NCI-H510A treated with DMSO at 0.1 percent for 48 hours (cell line): ENCODE measurements at regions not wholly inside any gene's neighbourhood (a gene's known extent, or its start where the extent isn't known, plus 50 kb on each side); places are given as distances from the start of the nearest gene placed in this dataset.
"Not testable (repeated sequence)": the region's sequence is repeated elsewhere in the genome, so short reads cannot be mapped to it uniquely, and the experiment has no call there.

Source experiments
- DNase-seq: peaks from one replicate; lab custom pipeline; 2025; lab: John Stamatoyannopoulos, UW

DNA sequence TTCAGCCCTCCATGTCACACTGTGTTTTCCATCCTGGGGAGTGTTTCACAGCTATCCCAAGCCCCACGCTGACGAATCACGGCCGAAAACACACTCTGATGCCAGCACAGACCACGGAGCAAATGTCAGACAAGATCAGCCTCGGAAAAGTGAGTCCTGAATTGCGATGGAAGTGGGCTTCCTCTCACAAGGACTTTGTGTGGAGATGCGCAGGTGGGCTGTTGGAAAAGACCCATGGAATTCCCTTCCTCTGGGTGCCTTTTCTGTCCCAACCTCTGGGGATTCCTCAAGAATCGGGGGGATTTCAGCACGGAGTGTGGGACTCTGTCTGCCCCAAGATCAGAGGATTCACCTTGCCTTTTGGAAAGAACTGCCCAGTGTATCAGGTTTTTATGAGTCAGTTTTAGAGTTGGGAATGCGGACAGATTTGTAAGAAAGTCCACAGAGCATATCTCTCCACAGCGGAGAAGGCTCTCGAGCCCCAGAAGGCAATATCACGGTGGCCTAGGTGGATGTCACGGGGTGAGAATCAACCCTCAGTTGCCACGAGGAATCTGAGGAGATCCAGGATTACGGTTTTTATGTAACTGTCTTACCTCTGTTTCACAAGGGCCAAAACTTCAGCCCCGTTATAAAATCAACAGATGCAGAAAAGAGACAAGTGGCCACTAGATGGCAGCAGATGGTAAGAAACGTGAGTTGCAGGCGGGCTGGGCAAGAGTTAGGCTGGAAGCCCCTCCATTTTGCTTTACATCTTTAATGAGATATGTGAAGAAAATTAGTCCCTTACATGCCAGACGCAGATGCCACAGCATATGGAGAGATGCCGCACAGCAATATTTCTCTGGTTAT lies 201.9 kb downstream of the DAD1 start:
- DNase-seq = peak; percentile 20

DNA sequence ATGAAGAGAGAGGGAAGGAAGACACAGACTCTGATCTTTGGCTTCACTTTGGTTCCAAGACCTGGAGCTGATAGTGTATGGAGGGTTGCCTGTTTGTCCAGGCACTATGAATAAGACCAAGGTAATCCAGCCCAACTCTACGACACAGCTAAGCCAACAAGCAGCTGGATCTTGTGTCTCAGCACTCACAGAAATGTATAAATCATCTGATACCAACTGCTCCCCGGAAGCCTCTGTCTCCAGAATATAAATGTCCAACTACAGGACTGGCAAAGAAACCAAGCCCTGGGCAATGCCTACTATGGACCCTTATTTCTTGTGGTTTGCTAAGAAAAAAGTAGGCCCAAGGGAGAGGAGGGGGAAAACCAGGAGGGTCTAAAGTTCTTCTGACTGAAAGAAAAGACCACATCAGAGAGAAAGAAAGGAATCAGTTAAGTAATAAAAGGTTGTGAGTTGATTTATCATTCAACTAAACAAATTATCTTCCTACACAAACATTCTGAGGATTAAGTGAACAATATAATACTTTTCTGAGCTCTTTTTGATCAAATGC lies 204.0 kb downstream of the DAD1 start:
- no peak for DNase-seq

DNA sequence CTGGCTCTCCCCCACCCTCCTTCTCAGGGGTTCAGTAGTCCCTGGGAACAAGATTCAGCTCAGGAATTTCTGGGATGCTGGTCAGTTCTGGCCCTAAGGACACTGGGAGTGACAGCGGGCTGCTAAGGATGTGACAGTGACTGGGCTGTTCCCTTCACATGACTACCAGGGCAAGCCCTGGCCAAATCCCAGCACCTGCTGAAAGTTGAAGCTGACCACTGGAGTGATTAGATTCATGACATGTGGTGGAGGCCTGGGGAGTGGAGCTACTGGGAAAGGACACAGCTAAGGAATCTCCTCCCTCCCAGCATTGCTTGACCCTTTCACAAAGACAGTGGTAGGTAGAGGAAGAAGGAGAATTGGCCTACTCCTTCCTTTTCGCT lies 204.9 kb downstream of the DAD1 start:
- DNase-seq = no peak

DNA sequence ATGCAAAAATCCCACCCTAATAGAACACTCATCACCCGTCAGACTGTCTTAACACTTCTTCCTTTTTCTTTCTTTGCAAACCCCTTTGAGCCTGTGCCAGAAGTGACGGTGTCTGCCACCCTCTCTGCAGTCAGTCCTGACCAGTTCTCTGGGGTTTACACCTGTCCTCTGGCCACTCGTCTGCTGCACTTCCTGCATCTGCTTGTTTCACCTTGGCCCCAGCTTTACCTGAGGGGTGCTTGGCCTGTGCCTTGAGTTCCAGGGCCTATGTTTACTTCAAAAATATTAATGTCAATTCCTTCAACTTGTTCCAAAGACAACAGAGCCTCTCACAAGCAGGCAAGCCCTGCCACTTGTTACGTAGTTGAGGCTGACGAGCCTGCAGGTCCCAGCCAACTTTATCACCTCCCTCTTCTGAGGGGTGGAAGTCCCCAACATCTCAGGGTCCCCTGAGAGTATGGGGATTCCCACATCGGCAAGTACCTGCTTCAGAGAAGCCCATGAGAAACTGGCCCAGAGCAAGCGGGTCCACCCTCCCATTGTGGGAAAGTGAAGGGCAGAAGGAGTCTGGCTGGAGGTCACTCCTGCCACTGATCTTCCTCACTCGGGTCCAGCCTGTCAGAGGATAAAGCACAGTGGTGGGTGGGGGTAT lies 205.4 kb downstream of the DAD1 start:
- DNase-seq = no peak

DNA sequence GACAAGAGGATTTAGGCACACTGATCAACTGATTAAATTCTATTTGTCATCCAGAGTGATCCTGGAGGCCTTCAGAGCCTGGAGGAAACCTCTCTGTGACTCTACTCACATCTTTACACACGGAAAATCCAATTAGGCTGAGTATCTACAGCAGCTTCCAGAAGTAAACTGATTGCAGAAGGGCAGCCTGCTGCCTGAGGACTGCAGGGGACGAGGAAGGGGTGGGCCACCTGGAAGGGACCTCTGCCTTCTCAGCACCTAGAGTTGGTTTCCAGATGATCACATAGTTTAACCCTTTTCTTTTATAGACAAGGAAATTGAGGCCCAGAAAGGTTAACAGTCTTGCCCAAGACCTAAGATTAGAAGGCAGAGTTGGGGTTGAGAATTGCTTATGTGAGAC lies 206.1 kb downstream of the DAD1 start:
- DNase-seq = no peak

DNA sequence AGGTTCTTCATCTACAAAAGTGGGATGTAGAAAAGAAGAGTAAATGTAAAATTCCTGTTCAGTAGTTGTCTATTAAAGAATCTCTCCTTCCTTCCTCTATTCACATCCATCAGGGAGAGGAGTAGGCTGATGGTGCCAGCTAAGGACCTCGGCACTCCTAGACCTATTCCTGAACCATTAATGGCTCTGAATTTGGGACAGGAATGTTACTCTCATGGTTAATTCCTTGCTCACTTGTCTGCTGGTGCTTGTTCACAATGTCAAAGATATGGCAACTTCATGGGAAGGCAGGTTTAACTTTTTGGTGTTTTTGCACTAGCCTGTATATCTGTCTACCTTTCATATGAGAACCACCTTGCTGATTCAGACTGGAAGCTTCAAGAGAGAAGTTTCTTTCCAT lies 206.6 kb downstream of the DAD1 start:
- no peak for DNase-seq

DNA sequence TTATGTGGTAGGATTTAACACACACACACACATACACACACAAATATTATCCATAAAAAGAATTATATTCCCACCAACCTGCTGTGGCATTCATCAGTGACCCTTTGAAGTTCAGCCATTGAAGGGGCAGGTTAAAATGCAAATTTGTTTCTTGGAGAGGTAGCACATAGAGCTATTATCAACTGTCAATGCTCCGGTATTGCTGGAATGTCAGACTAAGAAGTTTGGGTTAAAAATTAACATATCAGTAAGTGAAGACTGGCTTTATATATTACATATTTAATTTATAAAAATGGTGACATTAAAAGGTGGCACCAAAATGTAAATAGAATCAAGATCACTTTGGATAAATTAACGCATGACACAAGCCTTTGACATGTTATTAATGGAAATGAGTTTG lies 207.3 kb downstream of the DAD1 start:
- DNase-seq = no peak

DNA sequence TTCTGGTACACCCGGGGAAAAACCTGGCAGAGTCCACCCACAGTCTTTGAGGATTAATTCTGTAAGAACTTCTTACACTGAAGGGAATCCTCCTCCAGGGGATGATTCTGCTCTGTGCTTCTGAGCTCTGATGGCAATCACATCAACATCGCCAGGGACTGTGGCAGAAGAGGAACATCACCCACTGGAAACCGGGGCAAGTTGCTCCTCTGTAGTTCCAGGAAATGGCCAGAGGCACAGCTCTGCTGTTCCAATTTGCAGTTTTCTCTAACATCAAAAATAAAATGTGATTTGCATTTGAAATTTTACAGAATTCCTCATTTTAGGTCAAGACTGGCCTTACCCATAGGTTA lies 207.6 kb downstream of the DAD1 start:
- DNase-seq = no peak

DNA sequence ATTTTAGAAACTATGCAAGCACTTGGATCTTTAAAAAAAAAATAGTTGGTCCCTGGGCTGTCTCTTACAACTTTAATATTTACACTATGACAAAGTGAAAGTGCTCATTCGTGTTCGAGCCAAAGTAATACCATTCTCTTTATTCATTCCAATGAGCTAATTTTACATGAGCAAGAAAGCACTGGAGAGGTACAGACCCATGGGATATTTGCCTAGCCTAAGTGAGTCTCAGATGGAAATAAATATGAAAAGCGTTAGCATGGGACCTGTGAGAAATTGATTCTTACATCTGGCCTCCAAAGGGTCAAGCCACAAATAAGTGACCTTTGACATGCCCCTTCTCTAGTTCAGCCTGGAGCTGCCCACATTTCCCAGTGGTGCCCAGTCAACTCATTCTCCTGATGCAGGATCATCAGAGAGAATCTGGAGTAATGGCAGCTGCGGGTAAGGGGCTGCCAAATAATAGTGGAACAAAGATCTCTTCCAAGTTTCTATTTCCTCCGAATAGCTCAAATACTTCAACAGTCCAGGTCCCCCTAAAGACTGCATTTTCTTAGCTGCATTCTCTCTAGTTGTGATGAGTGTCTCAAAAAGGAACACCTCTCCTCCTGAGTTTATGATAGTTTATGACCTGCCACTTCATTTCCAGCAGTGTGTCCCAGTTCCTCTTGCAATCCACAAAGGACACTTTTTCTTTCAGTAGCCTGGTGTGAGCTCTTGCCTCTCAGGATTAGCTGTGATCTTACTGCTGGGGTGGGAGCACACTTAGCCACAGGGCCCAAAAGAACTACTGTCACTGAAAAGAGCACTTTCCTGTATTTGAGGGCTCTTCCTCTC lies 208.2 kb downstream of the DAD1 start:
- no peak for DNase-seq

DNA sequence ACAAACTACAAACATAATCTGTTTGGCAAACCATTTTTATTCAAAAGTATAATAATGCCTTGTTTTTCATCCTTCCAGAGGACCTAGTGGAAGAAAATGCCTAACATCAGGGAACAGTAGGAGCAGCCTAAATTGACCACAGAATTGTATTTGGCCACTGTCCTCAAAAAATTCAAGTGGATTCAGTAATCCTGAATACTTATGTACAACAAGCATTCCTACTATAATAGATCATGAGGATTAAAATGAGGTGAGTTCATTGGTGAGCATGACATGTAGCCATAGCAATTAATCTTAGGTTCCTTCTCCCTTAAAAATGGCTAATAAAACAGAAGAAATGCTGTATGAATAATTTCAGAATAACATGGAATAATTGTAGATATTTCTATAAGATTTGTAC lies 209.3 kb downstream of the DAD1 start:
- no peak for DNase-seq

DNA sequence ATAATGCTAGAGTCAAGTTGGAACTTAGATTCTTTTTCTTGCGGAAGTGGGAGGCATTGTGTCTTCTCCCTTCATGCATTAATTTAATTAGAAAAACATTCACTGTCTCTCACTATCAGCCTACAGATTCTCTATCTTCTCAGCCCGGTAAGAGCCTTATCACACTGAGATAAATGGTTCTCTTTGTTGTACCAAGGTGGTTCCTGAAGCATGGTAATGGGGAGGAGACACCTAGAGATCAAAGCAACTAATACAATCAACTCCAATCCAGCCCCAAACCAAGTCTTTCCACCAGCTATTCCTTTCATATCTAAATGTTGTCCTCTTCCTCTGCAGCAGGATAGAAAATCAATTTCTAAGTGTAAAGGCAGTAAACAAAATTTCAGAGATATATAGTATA lies 210.8 kb downstream of the DAD1 start:
- DNase-seq = no peak

DNA sequence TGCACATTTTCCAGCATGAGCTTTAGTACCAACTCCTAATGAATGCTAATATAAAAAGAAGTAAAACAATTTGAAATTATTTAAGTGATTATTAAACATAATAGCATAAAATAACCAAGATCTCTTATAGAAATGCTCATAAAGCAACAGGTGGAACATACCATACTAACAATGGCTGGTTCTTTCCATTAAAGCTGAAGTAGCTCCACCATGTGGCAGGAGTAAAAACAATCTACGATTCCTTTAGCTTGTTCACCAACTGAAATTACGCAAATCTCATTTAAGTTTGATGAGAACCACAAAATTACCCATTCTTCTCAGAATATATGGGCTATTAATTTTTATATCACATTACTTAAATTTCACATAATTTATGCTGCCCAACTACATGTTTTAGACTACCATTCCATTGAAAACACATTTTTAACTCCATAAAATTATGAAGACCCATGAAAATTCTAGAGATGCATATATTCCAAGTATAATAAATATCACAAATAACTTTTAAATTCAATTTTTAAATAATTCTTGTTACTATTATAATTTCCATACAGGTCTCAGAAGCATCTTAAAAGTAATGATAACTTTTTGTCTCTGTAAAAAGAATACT lies 213.6 kb downstream of the DAD1 start:
- no peak for DNase-seq

DNA sequence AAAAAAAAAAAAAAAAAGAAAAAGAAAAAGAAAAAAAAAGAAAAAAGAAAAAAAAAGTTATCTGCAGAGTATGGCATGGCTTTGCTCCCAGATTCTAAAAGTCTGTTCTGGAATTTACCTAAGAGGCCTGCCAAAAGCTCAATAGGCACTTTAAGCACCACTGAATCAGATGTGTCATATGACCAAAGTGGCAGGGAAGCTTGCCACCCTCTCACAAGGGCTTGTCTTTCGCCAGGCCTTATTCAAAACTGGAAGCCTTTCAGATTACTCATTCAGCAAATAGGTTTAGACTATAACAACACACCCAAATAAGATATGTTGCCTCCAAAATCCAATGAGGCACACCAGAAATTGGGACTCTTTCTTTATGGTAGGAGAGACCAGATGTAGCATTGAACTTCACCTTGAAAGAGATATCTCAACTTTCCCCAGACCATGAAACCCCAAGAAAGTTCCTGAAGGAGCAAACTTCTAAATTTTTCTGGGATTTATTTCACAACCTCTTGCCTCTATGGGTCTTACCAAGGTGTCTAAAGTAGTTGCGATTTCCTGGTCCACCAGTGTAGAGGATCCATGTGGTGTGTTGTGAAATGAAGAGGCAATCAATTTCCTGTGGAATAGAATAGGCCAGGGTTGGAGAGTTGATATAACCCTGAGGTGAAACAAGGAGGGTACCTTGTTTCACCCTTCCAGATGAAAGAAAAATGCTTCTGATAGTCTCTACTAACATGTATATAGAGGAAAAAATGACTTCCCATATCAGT lies 218.8 kb downstream of the DAD1 start:
- no peak for DNase-seq

DNA sequence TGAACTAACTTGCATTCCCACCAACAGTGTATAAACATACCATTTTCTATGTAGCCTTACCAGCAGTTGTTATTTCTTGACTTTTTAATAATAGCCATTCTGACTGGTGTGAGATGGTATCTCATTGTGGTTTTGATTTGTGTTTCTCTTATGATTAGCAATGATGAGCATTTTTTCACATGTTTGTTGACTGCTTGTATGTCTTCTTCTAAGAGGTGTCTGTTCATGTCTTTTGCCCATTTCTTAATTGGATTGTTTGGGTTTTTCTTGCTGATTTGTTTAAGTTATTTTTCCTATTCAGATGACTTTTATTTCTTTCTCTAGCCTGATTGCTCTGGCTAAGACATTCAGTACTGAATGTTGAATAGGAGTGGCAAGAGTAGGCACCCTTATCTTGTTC lies 230.3 kb downstream of the DAD1 start:
- no peak for DNase-seq

DNA sequence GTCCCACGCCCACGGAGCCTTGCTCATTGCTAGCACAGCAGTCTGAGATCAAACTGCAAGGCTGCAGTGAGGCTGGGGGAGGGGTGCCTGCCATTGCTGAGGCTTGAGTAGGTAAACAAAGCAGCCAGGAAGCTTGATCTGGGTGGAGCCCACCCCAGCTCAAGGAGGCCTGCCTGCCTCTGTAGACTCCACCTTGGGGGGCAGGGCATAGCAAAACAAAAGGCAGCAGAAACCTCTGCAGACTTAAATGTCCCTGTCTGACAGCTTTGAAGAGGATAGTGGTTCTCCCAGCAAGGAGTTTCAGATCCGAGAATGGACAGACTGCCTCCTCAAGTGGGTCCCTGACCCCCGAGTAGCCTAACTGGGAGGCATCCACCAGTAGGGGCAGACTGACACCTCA lies 239.7 kb downstream of the DAD1 start:
- DNase-seq = not testable (repeated sequence)

DNA sequence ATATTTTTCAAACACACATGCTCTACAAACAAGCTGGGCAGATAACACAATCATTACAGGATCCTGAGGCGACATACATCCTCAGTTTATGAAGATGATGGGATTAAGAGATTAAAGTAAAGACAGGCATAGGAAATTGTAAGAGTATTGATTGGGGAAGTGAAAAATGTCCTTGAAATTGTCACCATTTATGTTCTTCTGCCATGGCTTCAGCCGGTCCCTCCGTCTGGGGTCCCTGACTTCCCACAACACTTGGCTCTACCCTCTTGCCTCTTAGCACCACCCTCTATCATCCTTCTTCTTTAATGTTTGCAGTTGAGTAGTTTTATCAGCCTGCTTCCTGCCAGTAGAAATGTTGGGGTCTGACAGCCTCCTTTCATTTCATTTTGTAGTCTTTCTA lies 244.4 kb downstream of the DAD1 start:
- no peak for DNase-seq

DNA sequence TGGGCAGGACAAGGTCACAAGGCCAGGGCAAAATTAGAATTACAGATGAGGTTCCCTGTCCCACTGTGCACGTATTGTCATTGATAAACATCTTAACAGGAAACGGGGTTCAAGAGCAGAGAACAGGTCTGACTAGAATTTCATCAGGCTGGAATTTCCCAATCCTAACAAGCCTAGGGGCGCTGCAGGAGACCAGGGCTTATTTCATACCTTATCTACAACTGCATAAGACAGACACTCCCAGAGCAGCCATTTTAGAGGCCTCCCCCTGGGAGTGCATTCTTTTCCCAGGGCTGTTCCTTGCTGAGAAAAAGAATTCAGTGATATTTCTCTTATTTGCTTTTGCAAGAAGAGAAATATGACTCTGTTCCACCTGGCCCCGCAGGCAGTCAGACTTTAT lies 244.8 kb downstream of the DAD1 start:
- not testable (repeated sequence) for DNase-seq

DNA sequence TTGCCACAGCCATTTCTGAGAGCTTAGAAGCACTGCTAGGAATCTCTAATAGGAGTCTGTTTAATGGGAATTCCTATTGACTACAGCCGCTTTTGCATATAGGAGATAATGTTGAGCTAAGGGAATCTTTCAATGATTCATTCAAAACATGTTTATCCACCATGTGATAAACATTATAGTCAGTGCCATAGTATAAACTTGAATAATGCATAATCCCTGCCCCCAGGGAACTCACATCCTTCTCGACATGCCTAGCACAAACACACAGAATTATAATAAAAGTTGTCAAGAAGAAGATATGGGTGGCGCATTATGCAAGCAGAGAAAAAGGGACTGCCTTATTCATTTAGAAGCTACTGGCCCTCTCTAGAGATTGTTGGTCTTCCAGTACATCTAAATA lies 248.0 kb downstream of the DAD1 start:
- no peak for DNase-seq

DNA sequence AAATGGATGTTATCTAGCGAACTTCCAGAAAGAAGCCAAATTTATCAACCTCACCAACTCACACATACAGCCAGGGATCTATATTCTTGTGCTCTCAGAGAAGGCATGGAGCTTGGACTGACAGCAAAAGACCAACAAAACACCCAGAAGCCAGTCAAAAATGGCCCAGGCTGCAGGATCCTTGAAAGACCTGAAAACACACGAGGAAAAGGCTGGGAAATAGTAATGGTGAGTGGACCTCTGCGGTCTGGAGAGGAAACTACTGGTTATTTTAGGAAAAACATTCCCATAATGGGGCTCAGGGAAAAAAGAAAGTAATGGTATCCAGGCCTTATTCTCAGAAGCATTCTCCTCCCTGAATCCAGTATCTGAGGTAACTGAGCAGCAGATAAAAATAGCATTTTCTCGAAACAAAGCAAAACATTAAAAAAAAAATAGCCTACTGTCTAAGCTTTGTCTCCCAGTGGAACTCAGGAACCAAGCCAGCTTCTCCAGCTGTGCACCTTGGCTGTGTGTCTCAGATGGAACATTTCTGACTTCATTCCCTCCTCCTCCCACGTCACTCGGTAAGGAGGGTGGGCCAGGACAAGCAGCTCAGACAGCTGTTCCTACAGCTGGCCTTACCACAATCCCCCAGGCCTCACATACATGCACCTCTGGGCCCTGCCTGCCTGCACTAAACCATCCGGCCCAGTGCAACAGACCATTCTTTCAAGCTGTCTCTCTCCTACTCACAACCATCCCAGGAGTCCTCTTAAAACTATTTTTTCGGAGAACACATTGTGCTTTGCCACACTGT lies 249.9 kb downstream of the DAD1 start:
- no peak for DNase-seq

DNA sequence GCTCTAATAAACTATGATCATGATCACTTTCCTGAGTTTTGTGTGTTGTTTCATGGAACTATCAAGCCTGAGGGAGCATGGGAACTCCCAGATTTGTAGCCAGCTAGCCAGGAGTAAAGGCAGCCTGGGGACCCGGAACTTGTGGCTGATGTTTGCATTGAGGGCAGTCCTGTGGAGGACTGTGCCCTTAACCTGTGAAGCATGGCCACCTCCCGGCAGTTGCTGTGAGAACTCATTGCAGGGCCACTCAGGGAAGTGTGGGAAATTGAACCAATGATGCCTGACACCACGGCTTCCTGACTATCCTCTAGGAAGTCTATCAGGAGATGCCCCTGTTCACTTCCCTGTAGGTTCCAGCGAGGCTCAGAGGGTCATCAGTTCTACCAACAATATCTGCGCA lies 250.6 kb downstream of the DAD1 start:
- no peak for DNase-seq

DNA sequence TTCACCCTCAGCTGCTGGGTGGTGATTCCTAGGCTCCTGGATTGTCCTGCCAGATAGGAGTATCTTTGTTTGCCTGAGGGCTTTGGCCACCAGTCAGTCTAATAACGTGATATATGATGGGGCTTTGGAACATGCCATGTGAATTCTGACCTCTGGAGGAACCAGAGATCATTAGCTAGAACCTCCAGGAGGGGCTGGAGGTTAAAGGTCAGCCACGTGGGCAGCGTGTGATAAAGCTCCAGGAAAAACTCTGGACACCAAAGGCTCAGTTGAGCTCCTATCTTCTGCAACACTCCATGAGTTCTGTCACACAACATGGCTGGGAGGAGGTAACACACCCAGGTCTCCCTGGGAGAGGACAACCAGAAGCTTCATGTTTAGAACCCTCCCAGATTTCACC lies 251.1 kb downstream of the DAD1 start:
- no peak for DNase-seq
